OCI-LY7 (cell line): ENCODE measurements at regions not wholly inside any gene's neighbourhood (a gene's known extent, or its start where the extent isn't known, plus 50 kb on each side); places are given as distances from the start of the nearest gene placed in this dataset.

Source experiments
- BruUV-seq: library from RNA; stranded (reverse); fragments of 400-500 nt; replicated peaks from 2 replicates; lab custom pipeline; 2021; lab: Mats Ljungman, UMichigan
- CTCF ChIA-PET: fragments of 300-600 bp; sonication (Branson Sonifier 250); formaldehyde crosslinking; loops from one replicate; lab custom pipeline; 2022; ENCODE audit warnings: antibody characterized with exemption; ENCODE audit not compliant: unreplicated experiment; lab: Charles Lee
- POLR2A ChIA-PET: fragments of 300-600 bp; sonication (Branson Sonifier 250); formaldehyde crosslinking; loops from one replicate; lab custom pipeline; 2022; ENCODE audit warnings: antibody characterized with exemption; lab: Charles Lee
- DNase-seq: peaks from one replicate; pipeline ENCODE4 v3.0.0-alpha.2; 2015; ENCODE audit warnings: low spot score
- H2AFZ ChIP-seq: fragments of 200-600 bp; sonication (generic), shearing (Covaris generic); 2 replicates; pipeline ENCODE4 v1.6.1; 2014; ENCODE audit warnings: mild to moderate bottlenecking, antibody characterized with exemption, low read length, moderate library complexity
- H3K27ac ChIP-seq: fragments of 200-600 bp; sonication (generic); 2 replicates; pipeline ENCODE4 v1.5.1; 2014; ENCODE audit warnings: mixed run types, low read depth, mild to moderate bottlenecking, moderate library complexity, low read length, inconsistent platforms; ENCODE audit not compliant: poor library complexity, severe bottlenecking
- H3K36me3 ChIP-seq: fragments of 200-600 bp; sonication (generic); 2 replicates; pipeline ENCODE4 v1.6.1; 2014; ENCODE audit warnings: mild to moderate bottlenecking, antibody characterized with exemption, low read length, moderate library complexity, mixed read lengths; ENCODE audit not compliant: insufficient read depth
- H3K4me1 ChIP-seq: fragments of 200-600 bp; sonication (generic); 2 replicates; pipeline ENCODE4 v1.5.1; 2014; ENCODE audit warnings: mild to moderate bottlenecking, low read length; ENCODE audit not compliant: insufficient read depth, poor library complexity, severe bottlenecking
- H3K4me2 ChIP-seq: fragments of 200-600 bp; sonication (generic); 2 replicates; pipeline ENCODE4 v1.6.1; 2014; ENCODE audit warnings: mild to moderate bottlenecking, low read length
- H3K4me3 ChIP-seq: fragments of 200-600 bp; sonication (generic); 2 replicates; pipeline ENCODE4 v1.5.1; 2014; ENCODE audit warnings: mild to moderate bottlenecking, low read depth, low read length; ENCODE audit not compliant: poor library complexity, severe bottlenecking
- H3K79me2 ChIP-seq: fragments of 200-600 bp; sonication (generic); 2 replicates; pipeline ENCODE4 v1.6.1; 2016; ENCODE audit warnings: low read depth, mild to moderate bottlenecking, low read length, moderate library complexity, mixed read lengths; ENCODE audit not compliant: insufficient read depth
- H3K9me2 ChIP-seq: fragments of 200-600 bp; sonication (generic); 2 replicates; pipeline ENCODE4 v1.6.1; 2016; ENCODE audit warnings: mild to moderate bottlenecking, low read length, mixed read lengths; ENCODE audit not compliant: insufficient read depth
- H3K9me3 ChIP-seq: fragments of 200-600 bp; sonication (generic); 2 replicates; pipeline ENCODE4 v1.6.1; 2014; ENCODE audit warnings: mild to moderate bottlenecking, mixed run types, low read length, mixed read lengths
- H4K20me1 ChIP-seq: fragments of 200-600 bp; sonication (generic); 2 replicates; pipeline ENCODE4 v1.6.1; 2014; ENCODE audit warnings: mild to moderate bottlenecking, antibody characterized with exemption, low read length, moderate library complexity, mixed read lengths; ENCODE audit not compliant: insufficient read depth
- CTCF ChIP-seq: fragments of 200-600 bp; sonication (generic); conservative IDR thresholded peaks from 2 replicates; pipeline ENCODE4 v1.5.1; 2014; ENCODE audit warnings: mild to moderate bottlenecking, antibody characterized with exemption, low read length, moderate library complexity, mixed read lengths
- EZH2phosphoT487 ChIP-seq: fragments of 200-600 bp; sonication (generic); IDR thresholded peaks from 2 replicates; pipeline ENCODE4 v1.6.1; 2018; ENCODE audit warnings: low read depth, borderline replicate concordance, mild to moderate bottlenecking, mixed run types, antibody characterized with exemption, low read length, moderate library complexity, mixed read lengths
- intact Hi-C: fragments of 100-400 bp; cut with micrococcal nuclease; formaldehyde crosslinking; loops from one replicate; pipeline ENCODE4 v1.10.0; 2022; ENCODE audit not compliant: unreplicated experiment

GRCh38 chr10:8359467-8359866 lies 305.0 kb downstream of the GATA3 start:
- H3K79me2 ChIP-seq: no peaks in the 10 kb centered on the region
- H3K4me3 ChIP-seq: no peak overlapping the region
- no peaks in the 10 kb centered on the region for H3K36me3 ChIP-seq
- ChIA-PET POLR2A (interaction anchor here (0.6 to 1.3 kb wide), 2 partner anchors 15 to 280 kb away, joined by 3 to 4 read pairs; no protein-coding TSS in a partner anchor), CTCF (no interaction called here)
- intact Hi-C loops: no loop called here
- H4K20me1 ChIP-seq: no peaks in the 10 kb centered on the region
- H3K9me3 ChIP-seq: no peaks in the 10 kb centered on the region
- no peak overlapping the region for H2AFZ ChIP-seq
- no TSS peak for BruUV-seq
- H3K4me2 ChIP-seq: no peak overlapping the region
- H3K4me1 ChIP-seq: no peaks in the 10 kb centered on the region
- no peak overlapping the region for H3K27ac ChIP-seq
- DNase-seq: no peak
- no peaks in the 10 kb centered on the region for H3K9me2 ChIP-seq
- TF ChIP-seq CTCF: no peak
- no peak for TF ChIP-seq EZH2phosphoT487

GRCh38 chr10:8360365-8360764 lies 305.9 kb downstream of the GATA3 start:
- intact Hi-C loops: no loop called here
- no peak overlapping the region for H3K4me2 ChIP-seq
- CTCF ChIA-PET: no interaction called here
- no peaks in the 10 kb centered on the region for H3K36me3 ChIP-seq
- no peak for TF ChIP-seq CTCF
- TF ChIP-seq EZH2phosphoT487: no peak
- no peaks in the 10 kb centered on the region for H3K4me1 ChIP-seq
- H3K9me2 ChIP-seq: no peaks in the 10 kb centered on the region
- H3K9me3 ChIP-seq: no peaks in the 10 kb centered on the region
- H3K4me3 ChIP-seq: no peak overlapping the region
- H3K27ac ChIP-seq: no peak overlapping the region
- H3K79me2 ChIP-seq: no peaks in the 10 kb centered on the region
- BruUV-seq: no TSS peak
- DNase-seq: no peak
- no peak overlapping the region for H2AFZ ChIP-seq
- no peaks in the 10 kb centered on the region for H4K20me1 ChIP-seq
- POLR2A ChIA-PET: interaction anchor here (0.6 to 1.3 kb wide), 2 partner anchors 12 to 16 kb away, joined by 3 to 4 read pairs; no protein-coding TSS in a partner anchor

- DNase-seq: no peak
- Histone ChIP-seq H3K36me3 (no peaks in the 10 kb centered on the region), H3K4me3 (no peak overlapping the region), H3K79me2 (no peaks in the 10 kb centered on the region), H3K4me1 (no peaks in the 10 kb centered on the region), H3K27ac (no peak overlapping the region), H3K9me2 (no peaks in the 10 kb centered on the region), H4K20me1 (no peaks in the 10 kb centered on the region), H2AFZ (no peak overlapping the region), H3K9me3 (no peaks in the 10 kb centered on the region), H3K4me2 (no peak overlapping the region)
- ChIA-PET POLR2A (no interaction called here), CTCF (no interaction called here)
- no TSS peak for BruUV-seq
- TF ChIP-seq CTCF: no peak
- TF ChIP-seq EZH2phosphoT487: no peak
- intact Hi-C loops: no loop called here
Measured at GRCh38 chr10:8360814-8361509, 306.5 kb downstream of the GATA3 start.
